OCI-LY1 (cell line): ENCODE measurements at regions not wholly inside any gene's neighbourhood (a gene's known extent, or its start where the extent isn't known, plus 50 kb on each side); places are given as distances from the start of the nearest gene placed in this dataset.

Source experiments
- CTCF ChIP-seq: fragments of 200-600 bp; sonication (generic), shearing (Covaris generic); IDR thresholded peaks from 2 replicates; pipeline ENCODE4 v1.5.1; 2017; ENCODE audit warnings: mild to moderate bottlenecking, antibody characterized with exemption, low read length, moderate library complexity, mixed read lengths
- EZH2 ChIP-seq: fragments of 200-600 bp; sonication (generic), shearing (Covaris generic); IDR thresholded peaks from 2 replicates; pipeline ENCODE4 v1.8.0; 2017; ENCODE audit warnings: borderline replicate concordance, mixed run types, mild to moderate bottlenecking, antibody characterized with exemption, low read length, moderate library complexity, mixed read lengths

GRCh38 chr1:239583536-239583935 is 197.2 kb downstream of the CHRM3 start:
- no peak for TF ChIP-seq CTCF
- TF ChIP-seq EZH2: no peak
